BE2C (cell line): ENCODE measurements at regions not wholly inside any gene's neighbourhood (a gene's known extent, or its start where the extent isn't known, plus 50 kb on each side); places are given as distances from the start of the nearest gene placed in this dataset.

Experiments used
- DNase-seq: peaks from one replicate; pipeline ENCODE4 v3.0.0-alpha.2; 2020
- H3K27me3 ChIP-seq: fragments of 250-450 bp; sonication (Bioruptor Pico); 2 replicates; pipeline ENCODE4 v1.5.1; 2020; ENCODE audit warnings: mild to moderate bottlenecking
- H3K36me3 ChIP-seq: fragments of 250-450 bp; sonication (Bioruptor Pico); 2 replicates; pipeline ENCODE4 v1.5.1; 2020; ENCODE audit warnings: mild to moderate bottlenecking
- H3K4me1 ChIP-seq: fragments of 250-450 bp; sonication (Bioruptor Pico); 2 replicates; pipeline ENCODE4 v1.5.1; 2020
- H3K4me3 ChIP-seq: 2 replicates; pipeline ENCODE4 v1.5.1; 2011; ENCODE audit warnings: low read depth, low read length
- H3K9me3 ChIP-seq: fragments of 250-450 bp; sonication (Bioruptor Pico); 2 replicates; pipeline ENCODE4 v1.5.1; 2020
- TF ChIP-seq, protein P1 (sequence below): IDR thresholded peaks from 2 replicates; pipeline ENCODE4 v1.5.1; 2012; ENCODE audit warnings: mild to moderate bottlenecking, low read depth, low read length

DNA sequence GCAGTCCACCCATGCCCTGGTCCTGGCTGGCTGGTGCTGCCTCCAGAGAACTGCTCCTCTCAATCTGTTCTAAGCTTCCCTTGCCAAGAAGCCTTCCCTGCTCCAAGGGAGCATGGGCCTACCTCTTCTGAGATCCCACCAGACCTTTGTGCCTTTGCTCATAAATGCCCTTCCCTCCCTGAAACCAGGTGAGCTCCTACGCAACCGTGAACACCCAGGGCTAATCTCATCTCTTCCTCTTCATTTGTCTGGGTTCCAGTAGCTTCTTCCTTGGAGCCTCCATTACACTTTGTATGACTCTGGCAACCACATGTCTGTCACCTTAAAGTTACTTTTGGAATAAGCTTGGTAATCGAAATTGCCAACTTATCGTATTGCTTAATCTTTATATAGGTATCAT, 270.6 kb downstream of the PBX3 start:
- H3K4me3 ChIP-seq, result no peak overlapping the region
- H3K27me3 ChIP-seq, result no peaks in the 10 kb centered on the region
- no peaks in the 10 kb centered on the region for H3K9me3 ChIP-seq
- H3K36me3 ChIP-seq, result no peaks in the 10 kb centered on the region
- H3K4me1 ChIP-seq, result no peaks in the 10 kb centered on the region
- DNase-seq, result no peak
- TF ChIP-seq, protein P1, sequence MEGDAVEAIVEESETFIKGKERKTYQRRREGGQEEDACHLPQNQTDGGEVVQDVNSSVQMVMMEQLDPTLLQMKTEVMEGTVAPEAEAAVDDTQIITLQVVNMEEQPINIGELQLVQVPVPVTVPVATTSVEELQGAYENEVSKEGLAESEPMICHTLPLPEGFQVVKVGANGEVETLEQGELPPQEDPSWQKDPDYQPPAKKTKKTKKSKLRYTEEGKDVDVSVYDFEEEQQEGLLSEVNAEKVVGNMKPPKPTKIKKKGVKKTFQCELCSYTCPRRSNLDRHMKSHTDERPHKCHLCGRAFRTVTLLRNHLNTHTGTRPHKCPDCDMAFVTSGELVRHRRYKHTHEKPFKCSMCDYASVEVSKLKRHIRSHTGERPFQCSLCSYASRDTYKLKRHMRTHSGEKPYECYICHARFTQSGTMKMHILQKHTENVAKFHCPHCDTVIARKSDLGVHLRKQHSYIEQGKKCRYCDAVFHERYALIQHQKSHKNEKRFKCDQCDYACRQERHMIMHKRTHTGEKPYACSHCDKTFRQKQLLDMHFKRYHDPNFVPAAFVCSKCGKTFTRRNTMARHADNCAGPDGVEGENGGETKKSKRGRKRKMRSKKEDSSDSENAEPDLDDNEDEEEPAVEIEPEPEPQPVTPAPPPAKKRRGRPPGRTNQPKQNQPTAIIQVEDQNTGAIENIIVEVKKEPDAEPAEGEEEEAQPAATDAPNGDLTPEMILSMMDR, result no peak

DNA sequence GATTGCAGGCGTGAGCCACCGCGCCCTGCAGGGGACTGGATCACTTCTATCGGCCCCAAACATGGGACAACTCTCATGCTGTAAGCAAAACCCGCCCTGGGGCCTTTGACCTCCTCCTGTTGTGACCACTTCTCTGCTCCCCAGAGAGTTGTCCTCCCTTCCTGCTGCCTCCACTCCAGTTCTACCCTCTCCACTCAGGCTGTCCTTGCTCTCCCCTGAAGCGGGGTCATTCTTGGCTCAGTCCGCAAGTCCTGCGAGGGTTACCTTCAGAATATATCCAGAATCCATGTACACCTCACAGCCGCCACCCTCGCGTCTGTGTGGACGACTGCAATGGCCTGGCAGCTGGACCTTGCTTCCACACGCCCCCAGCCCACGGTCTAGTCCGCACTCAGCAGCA, 273.7 kb downstream of the PBX3 start:
- DNase-seq, result no peak
- H3K4me1 ChIP-seq, result no peaks in the 10 kb centered on the region
- TF ChIP-seq, protein P1, result no peak
- no peaks in the 10 kb centered on the region for H3K36me3 ChIP-seq
- no peaks in the 10 kb centered on the region for H3K27me3 ChIP-seq
- no peak overlapping the region for H3K4me3 ChIP-seq
- H3K9me3 ChIP-seq, result no peaks in the 10 kb centered on the region

DNA sequence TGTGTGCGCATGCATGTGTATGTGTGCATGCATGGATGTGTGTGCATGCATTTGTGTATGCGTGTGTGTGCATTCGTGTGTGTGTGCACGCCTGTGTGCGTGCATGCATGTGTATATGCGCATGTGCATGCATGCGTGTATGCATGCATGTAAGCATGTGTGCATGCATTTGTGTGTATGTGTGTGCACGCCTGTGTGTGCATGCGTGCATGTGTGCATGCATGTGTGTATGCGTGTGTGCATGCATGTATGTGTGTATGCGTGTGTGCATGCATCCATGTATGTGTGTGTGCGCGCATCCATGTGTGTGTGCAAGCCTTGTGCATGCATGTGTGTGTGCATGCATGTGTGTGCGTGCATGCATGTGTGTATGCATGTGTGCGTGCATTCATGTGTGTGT, 276.8 kb downstream of the PBX3 start:
- Histone ChIP-seq H3K27me3 (no peaks in the 10 kb centered on the region), H3K36me3 (no peaks in the 10 kb centered on the region), H3K4me3 (no peak overlapping the region), H3K9me3 (no peaks in the 10 kb centered on the region), H3K4me1 (no peaks in the 10 kb centered on the region)
- no peak for DNase-seq
- TF ChIP-seq, protein P1, result no peak

DNA sequence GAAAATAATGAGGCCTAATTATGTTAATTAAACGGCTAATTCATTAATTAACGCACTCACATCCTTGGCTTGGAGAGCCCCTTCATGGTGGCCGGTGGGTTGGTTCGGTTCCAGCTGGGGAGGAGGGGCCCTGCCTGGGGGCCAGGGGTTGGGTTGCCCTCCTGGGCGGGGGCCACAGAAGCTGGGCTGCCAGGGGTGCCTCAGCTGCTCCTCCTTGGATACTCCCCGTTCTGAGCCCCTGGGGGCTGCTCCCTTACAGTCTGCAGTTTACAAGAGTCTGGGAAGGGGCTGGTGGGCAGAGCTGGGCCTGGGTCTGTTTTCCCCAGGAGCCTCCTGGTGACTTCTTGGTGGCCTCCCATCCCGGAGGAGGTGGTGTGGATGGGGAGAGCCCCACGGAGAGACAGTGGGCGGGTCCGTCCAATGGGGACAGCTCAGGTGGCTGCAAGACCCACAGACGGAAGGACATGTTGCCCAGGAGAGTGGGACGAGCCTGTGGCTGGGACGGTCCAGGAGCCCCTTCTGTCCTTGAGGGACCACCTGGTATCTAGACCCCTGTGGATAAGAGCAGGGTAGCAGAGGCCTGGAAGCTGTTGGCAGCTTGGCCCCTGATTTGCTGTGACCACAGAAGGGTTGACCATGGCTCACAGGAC, 277.5 kb downstream of the PBX3 start:
- Histone ChIP-seq H3K4me3 (no peak overlapping the region), H3K36me3 (no peaks in the 10 kb centered on the region), H3K9me3 (no peaks in the 10 kb centered on the region), H3K27me3 (no peaks in the 10 kb centered on the region), H3K4me1 (no peaks in the 10 kb centered on the region)
- TF ChIP-seq, protein P1, result no peak
- no peak for DNase-seq

DNA sequence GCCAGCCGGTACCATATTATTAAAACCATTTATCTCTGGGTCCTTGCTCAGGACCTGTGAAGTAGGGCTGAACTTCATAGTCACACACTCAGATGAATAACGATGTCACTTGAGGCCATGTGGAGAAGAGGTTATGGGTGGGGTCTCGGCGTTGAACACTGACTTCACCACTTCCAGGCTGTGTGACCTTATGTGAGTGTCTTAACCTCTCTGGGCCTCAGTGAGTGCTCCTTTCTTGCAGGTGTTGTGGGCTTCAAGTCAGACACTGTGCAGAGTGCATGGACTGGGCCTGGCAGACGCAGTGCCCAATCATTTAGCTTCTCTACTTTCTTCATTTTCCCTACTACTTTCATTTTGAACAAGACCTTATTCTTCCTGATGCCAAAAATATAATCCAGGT, 278.8 kb downstream of the PBX3 start:
- DNase-seq, result no peak
- Histone ChIP-seq H3K36me3 (no peaks in the 10 kb centered on the region), H3K4me1 (no peaks in the 10 kb centered on the region), H3K9me3 (no peaks in the 10 kb centered on the region), H3K27me3 (no peaks in the 10 kb centered on the region), H3K4me3 (no peak overlapping the region)
- TF ChIP-seq, protein P1, result no peak

DNA sequence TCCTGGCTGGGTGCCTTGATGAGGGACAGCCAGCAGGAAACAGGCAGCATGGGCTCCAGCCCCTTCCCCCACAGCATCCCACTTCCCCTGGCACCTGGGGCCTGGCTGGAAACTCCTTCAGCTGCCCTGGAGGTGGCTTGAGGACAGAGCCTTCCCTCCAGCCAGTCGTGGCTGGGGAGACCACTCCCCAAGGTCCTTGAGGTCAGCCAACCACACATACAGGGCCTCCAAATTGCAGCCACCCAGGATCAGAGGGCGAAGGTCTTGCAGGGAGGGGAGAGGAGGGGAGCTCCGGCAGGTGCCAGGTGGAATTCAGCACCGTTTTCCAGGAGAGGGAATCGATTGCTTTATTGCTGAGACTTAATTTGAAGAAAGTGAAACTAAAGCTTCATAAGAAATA, 280.4 kb downstream of the PBX3 start:
- TF ChIP-seq, protein P1, result no peak

More for the DNA sequence above, 280.4 kb downstream of the PBX3 start:
- Histone ChIP-seq H3K4me3 (no peak overlapping the region), H3K36me3 (no peaks in the 10 kb centered on the region), H3K9me3 (no peaks in the 10 kb centered on the region), H3K4me1 (no peaks in the 10 kb centered on the region), H3K27me3 (no peaks in the 10 kb centered on the region)
- no peak for DNase-seq
